ENCODE measurements at regions not wholly inside any gene's neighbourhood (a gene's known extent, or its start where the extent isn't known, plus 50 kb on each side); places are given as distances from the start of the nearest gene placed in this dataset.

DNA sequence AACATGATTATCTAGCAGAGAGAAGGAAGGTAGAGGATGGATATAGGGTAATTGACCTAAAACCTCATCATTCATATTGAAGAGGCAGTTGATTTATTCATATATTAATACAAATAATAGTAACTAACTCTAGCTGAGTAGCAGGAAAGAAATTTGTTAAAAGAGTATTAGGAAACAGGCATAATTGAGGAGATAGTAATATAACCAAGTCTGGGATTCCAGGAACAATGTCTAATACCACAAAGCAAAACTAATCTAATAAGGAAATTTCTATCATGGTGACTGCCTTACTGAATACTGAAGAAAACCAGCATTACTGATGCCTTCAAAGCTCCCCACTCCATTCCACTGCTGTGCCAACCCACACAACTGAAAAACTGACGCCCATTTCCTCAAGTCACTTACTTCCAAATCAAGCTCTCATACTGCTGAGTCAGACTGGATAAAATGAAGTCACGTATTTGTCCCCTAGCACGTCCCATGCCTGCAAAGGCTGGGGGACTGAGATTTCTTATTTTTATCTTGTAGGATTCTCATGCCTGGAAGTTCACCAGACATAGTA, 153.9 kb downstream of the SMC2 start:
- TF ChIP-seq, protein P1, sequence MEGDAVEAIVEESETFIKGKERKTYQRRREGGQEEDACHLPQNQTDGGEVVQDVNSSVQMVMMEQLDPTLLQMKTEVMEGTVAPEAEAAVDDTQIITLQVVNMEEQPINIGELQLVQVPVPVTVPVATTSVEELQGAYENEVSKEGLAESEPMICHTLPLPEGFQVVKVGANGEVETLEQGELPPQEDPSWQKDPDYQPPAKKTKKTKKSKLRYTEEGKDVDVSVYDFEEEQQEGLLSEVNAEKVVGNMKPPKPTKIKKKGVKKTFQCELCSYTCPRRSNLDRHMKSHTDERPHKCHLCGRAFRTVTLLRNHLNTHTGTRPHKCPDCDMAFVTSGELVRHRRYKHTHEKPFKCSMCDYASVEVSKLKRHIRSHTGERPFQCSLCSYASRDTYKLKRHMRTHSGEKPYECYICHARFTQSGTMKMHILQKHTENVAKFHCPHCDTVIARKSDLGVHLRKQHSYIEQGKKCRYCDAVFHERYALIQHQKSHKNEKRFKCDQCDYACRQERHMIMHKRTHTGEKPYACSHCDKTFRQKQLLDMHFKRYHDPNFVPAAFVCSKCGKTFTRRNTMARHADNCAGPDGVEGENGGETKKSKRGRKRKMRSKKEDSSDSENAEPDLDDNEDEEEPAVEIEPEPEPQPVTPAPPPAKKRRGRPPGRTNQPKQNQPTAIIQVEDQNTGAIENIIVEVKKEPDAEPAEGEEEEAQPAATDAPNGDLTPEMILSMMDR (IDR thresholded peaks at IDR 0.05; ENCODE audit: insufficient read depth, low read length, poor library complexity, severe bottlenecking) = no peak
- Histone ChIP-seq H3K36me3 (ENCODE audit: control insufficient read depth, insufficient read depth, low read length) (no peaks in the 10 kb centered on the region), H3K27me3 (replicated peaks; ENCODE audit: control insufficient read depth, insufficient read depth, low read length) (no peaks in the 10 kb centered on the region), H3K4me3 (replicated peaks; ENCODE audit: low read depth, low read length) (no peak overlapping the region)
- DNase-seq (ENCODE audit: extremely low read depth, insufficient read length) = no peak

DNA sequence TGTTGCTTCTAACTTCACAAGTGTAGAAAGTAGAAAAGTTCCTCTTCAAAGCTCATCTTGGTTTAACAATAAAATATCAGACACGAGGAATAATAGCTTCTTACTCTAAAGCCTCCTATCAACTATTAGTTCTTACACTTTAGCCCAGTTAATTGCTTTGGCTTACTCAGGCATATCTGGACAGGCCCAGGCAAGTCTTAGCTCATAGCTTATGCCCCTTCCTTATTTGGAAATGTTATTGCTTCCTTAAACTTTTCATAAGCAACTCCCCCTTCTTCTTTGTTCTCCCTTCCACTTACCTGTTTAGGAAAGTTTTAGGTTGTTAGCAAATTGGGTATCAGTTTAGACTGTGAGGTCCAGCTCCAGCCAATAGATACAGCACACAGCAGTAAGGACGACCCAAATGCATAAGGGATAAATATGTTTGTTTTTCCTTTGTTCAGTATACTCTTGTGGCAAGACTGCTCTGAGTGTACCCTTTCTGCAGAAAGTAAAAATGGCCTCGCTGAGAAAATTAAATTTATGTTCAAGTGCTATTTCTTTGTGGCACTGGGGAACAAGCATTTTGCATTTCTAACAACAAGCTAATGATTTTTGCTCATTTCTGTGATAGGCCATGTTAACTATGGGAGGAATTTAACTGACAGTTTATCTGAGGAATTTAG, 162.1 kb downstream of the SMC2 start:
- Histone ChIP-seq H3K4me3 (replicated peaks; ENCODE audit: low read depth, low read length) (no peak overlapping the region), H3K27me3 (replicated peaks; ENCODE audit: control insufficient read depth, insufficient read depth, low read length) (no peaks in the 10 kb centered on the region), H3K36me3 (ENCODE audit: control insufficient read depth, insufficient read depth, low read length) (no peaks in the 10 kb centered on the region)
- TF ChIP-seq, protein P1 (IDR thresholded peaks at IDR 0.05; ENCODE audit: insufficient read depth, low read length, poor library complexity, severe bottlenecking) = no peak
- DNase-seq (ENCODE audit: extremely low read depth, insufficient read length) = no peak

DNA sequence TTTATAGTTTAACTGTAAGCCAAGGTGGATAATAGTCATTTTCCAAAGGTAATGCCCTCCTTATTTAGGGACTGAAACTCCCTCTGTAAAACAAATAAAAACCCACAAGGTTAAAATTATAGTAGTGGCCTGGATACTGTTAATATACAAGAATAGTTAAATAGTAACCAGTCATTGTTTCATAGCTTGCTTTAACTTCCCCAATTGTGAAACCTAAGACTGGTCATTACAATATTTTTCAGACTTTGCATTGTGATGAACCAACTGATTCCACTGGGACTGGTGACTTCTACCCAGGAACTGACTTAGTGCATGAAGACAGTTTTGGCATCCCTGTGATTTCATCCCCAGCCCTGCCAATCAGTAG, 162.6 kb downstream of the SMC2 start:
- TF ChIP-seq, protein P1 (IDR thresholded peaks at IDR 0.05; ENCODE audit: insufficient read depth, low read length, poor library complexity, severe bottlenecking) = no peak
- no peaks in the 10 kb centered on the region for H3K27me3 ChIP-seq (replicated peaks; ENCODE audit: control insufficient read depth, insufficient read depth, low read length)
- H3K4me3 ChIP-seq (replicated peaks; ENCODE audit: low read depth, low read length) = no peak overlapping the region

DNA sequence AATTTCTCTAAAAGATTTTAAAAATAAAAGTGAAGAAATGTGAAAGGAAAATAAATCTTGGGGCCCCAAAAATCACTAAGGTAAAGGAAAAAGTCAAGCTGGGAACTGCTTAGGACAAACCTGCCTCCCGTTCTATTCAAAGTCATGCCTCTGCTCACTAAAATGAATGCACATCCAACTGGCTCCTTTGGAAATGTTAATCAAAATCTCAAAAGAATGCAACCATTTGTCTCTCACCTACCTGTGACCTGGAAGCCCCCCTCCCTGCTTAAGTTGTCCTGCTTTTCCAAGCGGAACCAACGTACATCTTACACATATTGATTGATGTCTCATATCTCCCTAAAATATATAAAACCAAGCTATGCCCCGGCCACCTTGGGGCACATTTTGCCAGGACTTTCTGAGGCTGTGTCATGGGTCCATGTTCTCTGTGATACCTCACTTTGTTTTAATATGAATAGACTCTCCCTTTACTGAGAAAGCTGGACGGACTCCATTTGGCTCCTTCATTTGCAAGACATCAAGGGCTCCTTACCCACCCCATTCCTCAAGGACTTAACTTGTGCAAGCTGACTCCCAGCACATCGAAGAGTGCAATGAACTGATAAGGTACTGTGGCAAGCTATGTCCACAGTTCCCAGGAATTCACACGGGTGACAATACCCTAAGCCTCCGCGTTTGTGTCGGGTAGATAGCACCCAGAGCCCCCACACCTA, 164.3 kb downstream of the SMC2 start:
- no peaks in the 10 kb centered on the region for H3K27me3 ChIP-seq (replicated peaks; ENCODE audit: control insufficient read depth, insufficient read depth, low read length)
- no peak for DNase-seq (ENCODE audit: extremely low read depth, insufficient read length)
- H3K36me3 ChIP-seq (ENCODE audit: control insufficient read depth, insufficient read depth, low read length) = no peaks in the 10 kb centered on the region
- TF ChIP-seq, protein P1 (IDR thresholded peaks at IDR 0.05; ENCODE audit: insufficient read depth, low read length, poor library complexity, severe bottlenecking) = no peak
- H3K4me3 ChIP-seq (replicated peaks; ENCODE audit: low read depth, low read length) = no peak overlapping the region

More for the DNA sequence above, 162.6 kb downstream of the SMC2 start:
- no peak for DNase-seq (ENCODE audit: extremely low read depth, insufficient read length)
- H3K36me3 ChIP-seq (ENCODE audit: control insufficient read depth, insufficient read depth, low read length) = no peaks in the 10 kb centered on the region

DNA sequence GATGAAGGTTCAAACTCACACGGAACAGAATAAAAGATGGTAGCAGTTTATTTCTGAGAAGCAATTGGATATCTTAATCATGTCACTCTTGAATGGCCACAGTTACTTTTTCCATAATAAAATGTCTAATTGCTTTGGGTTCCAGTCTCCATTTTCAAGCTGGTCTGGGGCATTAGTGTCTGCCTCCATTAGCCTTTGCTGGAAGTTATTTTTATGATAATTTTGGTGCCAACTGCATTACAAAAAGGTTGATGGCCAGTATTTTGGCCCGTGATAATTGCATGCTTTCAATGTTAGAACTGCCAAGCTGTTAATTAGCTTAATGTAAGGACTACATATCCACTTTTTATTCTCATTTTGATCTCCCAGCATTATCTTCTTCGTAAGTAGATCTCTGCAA, 165.9 kb downstream of the SMC2 start:
- TF ChIP-seq, protein P1 (IDR thresholded peaks at IDR 0.05; ENCODE audit: insufficient read depth, low read length, poor library complexity, severe bottlenecking) = no peak
- H3K36me3 ChIP-seq (ENCODE audit: control insufficient read depth, insufficient read depth, low read length) = no peaks in the 10 kb centered on the region
- DNase-seq (ENCODE audit: extremely low read depth, insufficient read length) = no peak
- no peak overlapping the region for H3K4me3 ChIP-seq (replicated peaks; ENCODE audit: low read depth, low read length)
- H3K27me3 ChIP-seq (replicated peaks; ENCODE audit: control insufficient read depth, insufficient read depth, low read length) = no peaks in the 10 kb centered on the region
